22Rv1 (cell line): ENCODE measurements at regions not wholly inside any gene's neighbourhood (a gene's known extent, or its start where the extent isn't known, plus 50 kb on each side); places are given as distances from the start of the nearest gene placed in this dataset.

Source experiments
- CTCF ChIP-seq: fragments of 450-650 bp; IDR thresholded peaks from 2 replicates; pipeline ENCODE4 v1.5.1; 2017; ENCODE audit warnings: mild to moderate bottlenecking
- ZFX ChIP-seq: fragments of 450-650 bp; IDR thresholded peaks from 2 replicates; pipeline ENCODE4 v1.6.1; 2017; ENCODE audit warnings: antibody characterized with exemption, borderline replicate concordance

GRCh38 chr18:39938676-39939608 lies 2016.1 kb upstream of the PIK3C3 start:
- no peak for TF ChIP-seq CTCF
- no peak for TF ChIP-seq ZFX
